IPS-18c (cell line): ENCODE measurements at regions not wholly inside any gene's neighbourhood (a gene's known extent, or its start where the extent isn't known, plus 50 kb on each side); places are given as distances from the start of the nearest gene placed in this dataset.
"Not testable (repeated sequence)": the region's sequence is repeated elsewhere in the genome, so short reads cannot be mapped to it uniquely, and the experiment has no call there.

Experiments used
- H3K4me3 ChIP-seq: 2 replicates; pipeline ENCODE4 v1.7.0; 2013; ENCODE audit warnings: low read depth, mild to moderate bottlenecking, low read length, moderate library complexity; ENCODE audit not compliant: insufficient read depth
- H3K9me3 ChIP-seq: one replicate; pipeline ENCODE4 v1.6.1; 2013; ENCODE audit warnings: mild to moderate bottlenecking, low read length, moderate library complexity; ENCODE audit not compliant: control insufficient read depth, insufficient read depth

DNA sequence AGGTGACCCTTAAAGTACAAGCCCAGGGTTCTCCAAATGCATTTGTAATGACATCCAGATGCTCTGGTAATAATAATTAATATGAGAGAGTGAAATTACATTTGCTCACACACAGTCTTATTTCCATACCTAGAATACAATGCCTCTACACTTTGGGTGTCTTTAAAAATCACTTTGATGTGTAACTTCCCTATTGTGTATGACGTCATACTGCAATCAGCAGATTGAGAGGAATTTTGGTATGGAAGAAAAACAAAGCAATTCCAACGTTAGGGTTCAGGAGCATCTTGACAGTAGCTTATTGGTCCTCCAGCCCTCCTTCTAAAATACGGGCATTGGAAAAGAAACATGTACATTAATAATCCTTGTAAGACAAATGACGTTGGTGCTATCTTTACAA, 670.6 kb upstream of the ZNF385D start:
- peaks cover 2% of the 10 kb centered on the region for H3K9me3 ChIP-seq
- no peak overlapping the region for H3K4me3 ChIP-seq

DNA sequence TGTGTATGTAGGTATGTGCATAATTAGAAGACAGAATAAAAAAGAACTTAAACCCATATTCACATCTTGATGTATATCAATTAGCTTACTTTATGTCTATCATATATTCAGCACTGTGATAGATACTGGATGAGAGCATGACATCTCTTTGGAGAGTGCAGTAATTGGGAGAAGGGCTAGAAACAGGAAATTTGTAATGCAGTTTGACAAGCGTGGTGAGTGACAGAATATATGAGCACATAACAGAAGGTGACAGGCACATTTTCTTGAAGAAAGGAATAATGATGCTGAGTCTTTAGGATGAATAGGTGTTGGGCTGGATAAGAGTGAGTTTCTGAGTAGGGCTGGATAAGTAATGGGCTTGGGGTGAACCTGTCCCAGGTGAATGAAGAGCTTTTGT, 680.3 kb upstream of the ZNF385D start:
- no peak overlapping the region for H3K4me3 ChIP-seq
- H3K9me3 ChIP-seq: no peaks in the 10 kb centered on the region

DNA sequence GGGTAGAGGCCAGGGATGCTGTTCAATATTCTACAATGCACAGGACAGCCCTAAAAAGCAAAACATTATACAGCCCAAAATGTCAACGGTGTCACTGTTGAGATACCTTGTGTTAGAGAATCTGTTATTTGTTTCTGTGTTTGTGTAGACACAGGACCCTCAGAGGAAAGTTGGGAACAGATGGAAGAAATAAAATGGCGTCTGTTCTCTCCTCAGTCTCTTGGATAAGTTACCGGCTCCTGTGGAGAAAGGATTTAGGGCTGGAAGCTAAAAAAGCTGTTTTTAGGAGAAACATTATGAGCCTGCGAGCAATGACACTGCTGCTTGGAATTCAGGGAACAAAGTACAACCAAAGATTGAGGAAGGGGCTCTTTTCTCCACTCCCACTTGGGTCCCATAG, 688.6 kb upstream of the ZNF385D start:
- Histone ChIP-seq H3K9me3 (no peaks in the 10 kb centered on the region), H3K4me3 (no peak overlapping the region)

DNA sequence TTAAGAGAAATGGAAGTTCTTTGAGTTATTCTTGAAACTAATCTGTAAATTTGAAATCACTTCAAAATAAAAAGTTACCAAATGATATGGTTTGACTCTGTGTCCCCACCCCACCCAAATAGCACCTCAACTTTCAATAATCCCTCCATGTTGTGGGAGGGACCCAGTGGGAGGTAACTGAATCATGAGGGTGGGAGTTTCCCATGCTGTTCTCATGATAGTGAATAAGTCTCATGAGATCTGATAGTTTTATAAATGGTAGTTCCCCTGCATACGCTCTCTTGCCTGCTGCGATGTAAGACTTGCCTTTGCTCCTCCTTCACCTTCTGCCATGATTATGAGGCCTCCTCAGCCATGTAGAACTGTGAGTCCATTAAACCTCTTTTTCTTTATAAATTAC, 690.7 kb upstream of the ZNF385D start:
- H3K4me3 ChIP-seq: no peak overlapping the region
- no peaks in the 10 kb centered on the region for H3K9me3 ChIP-seq

DNA sequence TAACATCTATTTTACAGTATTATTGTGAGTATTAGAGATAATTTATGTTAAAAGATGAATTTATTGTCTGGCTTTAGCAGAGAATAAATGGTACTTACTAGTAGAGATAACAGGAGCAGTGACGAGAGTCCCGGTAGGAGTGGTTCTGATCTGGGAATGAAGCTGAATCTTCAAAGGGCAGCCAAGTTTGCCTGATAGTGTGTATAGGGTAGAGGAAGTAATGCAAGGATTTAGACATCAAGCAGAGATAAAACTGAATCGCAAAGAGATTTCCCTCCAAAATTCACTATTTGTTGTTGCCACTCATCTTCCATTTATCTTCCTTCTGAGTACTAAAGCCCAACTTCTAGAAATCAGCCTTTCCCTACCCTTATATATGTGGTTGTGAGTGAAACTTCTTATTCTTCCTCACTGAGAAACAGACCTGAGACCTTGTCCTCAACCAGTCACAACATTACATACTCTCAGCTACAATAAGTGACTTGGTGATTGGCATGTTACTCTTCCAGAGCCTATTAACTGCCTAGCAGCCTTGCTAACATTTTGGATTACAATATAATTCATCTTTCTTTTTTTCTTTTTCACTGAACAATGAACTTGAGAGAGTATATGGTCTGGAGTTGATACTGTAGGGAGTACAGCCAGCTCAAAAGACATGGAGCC, 692.7 kb upstream of the ZNF385D start:
- Histone ChIP-seq H3K9me3 (no peaks in the 10 kb centered on the region), H3K4me3 (no peak overlapping the region)

DNA sequence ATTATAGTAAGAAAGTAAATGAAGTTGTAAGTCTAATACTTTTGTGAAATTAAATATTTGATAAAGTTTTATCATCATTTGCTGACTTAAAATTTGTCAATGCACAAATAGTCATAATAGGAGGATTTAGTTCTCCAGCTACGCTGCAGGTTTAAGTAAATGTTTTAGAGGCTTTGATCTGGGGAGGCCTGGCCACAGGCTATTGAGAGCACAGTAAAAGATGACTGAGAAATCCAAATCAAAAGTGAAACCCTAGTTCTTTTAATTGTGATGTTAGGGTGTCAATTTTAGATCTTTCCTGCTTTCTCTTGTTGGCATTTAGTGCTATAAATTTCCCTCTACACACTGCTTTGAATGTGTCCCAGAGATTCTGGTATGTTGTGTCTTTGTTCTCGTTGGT, 694.3 kb upstream of the ZNF385D start:
- not testable (repeated sequence) for H3K9me3 ChIP-seq

DNA sequence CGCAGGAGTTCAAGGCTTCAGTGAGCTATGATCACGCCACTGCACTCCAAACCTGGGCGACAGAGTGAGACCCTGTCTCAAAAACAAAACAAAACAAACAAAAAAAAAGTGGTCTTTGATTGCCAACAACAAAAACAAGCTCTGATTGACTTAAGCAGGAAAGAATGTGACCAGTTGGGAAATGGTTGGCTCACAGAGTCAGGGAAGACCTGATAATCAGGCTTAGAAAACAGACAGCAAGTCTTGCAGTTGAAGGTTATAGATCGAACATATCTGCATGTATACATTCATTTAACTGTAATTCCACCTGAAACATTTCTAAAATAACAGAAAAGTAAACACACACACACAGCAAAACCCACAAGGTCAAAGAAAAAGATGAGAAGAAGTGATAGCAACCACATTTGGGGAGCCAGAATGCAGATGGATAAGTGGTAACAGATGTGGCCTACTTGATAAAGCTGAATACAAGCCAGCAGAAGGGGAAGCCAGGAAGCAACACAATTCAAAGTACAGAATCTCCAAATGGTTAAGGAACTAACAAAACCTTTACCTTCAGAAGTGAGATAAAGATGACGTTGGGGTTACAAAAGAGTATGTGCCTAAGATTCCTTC, 699.9 kb upstream of the ZNF385D start:
- Histone ChIP-seq H3K9me3 (no peaks in the 10 kb centered on the region), H3K4me3 (no peak overlapping the region)

More for the DNA sequence above, 694.3 kb upstream of the ZNF385D start:
- H3K4me3 ChIP-seq: not testable (repeated sequence)

DNA sequence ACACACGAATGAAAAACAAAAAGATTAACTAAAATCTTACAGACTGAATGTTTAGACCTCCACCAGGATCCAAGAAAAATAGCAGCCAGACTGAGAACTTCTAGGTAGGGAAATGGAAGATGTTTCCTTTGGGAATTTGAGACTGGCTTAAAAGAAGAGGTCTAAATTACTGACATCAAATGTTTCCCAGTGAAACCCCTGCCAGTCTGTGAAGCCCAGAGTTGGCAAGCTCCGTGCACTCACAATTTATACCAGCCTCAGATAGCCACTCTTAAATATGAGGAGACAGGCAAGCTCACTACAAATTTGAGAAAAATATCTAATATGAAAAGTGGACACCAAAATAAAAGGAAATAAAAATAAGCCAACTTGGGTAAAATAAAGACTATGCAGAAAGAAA, 700.5 kb upstream of the ZNF385D start:
- H3K4me3 ChIP-seq: no peak overlapping the region
- no peaks in the 10 kb centered on the region for H3K9me3 ChIP-seq

DNA sequence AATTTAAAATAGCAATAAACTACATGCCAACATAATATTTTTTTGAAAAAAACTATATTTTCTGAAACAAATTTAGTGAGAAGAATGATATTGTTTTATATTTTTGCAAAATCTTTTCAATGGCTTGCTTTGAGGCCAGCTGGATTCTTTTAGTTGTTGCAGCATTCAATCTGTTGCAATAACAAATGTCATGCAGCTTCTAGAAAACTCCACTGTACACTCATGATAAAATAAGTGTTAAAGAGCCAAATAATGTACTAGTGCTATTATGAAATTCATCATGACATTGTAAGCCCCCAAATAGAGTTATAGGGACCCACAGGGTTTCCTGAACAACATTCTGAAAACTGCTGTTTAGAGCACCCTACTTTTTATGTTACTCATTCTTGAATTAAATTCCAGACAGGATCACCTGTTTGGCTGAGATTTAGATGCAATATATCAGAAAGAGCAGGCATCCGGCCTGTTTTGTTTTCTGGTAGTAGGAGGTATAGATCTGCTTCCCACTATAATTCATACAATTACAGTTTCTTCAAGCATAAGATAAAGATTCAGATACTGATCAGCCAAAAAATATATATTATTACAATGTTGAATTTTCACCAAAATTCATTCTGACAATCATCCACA, 703.0 kb upstream of the ZNF385D start:
- H3K9me3 ChIP-seq: no peaks in the 10 kb centered on the region
- no peak overlapping the region for H3K4me3 ChIP-seq

DNA sequence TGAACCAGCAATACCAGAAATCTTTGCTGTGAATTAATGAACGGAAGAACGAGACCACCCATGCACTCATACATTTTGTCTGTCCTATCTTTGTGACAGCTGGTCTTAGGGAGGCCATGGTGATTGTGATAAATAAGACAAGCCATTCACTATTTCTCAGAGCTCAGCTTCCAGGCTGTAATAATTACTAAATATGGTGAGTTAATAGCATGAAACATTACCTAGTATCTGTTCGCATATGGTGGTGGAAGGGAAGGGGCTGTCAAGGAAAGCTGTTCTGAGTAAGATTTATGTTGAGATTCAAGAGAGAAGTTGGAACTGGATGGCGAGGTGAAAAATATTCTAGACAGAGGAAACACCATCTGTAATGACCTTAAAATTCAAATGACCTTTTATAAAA, 719.0 kb upstream of the ZNF385D start:
- Histone ChIP-seq H3K9me3 (no peaks in the 10 kb centered on the region), H3K4me3 (no peak overlapping the region)

DNA sequence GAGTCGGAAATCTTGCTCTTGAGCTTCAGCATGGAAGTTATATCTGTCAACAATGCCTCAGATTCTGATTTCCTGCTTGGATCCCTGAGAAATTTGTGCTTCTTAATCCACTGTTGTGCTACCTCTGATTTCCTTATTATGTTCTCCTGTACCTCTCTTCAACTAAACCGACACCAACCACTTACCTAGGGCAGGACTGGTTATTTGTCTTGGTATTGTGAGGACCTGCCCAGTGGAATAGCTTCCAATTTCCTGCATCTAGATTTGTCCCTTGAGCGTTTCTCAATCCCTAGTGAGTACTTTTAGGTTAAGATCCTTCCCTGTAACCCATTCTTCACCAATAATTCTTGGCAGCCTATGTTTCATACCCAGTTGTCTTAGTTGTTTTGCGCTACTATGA, 720.5 kb upstream of the ZNF385D start:
- no peaks in the 10 kb centered on the region for H3K9me3 ChIP-seq
- H3K4me3 ChIP-seq: no peak overlapping the region

DNA sequence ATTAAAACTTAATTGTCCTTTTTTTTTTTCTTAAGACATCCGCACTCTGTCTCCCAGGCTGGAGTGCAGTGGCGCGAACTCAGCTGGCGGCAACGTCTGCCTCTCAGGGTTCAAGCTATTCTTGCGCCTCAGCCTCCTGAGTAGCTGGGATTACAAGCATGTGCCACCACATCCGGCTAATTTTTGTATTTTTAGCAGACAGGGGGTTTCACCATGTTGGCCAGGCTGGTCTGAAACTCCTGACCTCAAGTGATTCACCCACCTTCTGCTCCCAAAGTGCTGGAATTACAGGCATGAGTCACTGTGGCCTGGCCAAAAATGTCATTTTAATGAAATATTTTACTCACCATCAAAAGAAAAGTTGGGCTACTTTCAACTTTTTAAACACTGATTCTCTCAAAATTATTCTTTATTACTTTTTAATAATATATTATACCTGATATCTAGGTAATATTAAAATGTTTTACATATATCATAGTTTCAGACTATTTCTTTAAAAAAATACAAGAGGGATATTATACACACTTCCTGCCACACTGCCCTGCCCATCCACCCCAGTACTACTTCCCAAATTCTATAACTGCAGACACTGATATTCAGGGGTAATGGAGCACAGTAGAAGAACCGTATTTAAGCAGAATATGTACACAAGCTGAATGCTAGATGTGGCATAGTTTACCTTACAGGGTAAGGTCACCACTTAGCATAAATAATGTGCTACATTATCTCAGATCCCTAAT, 723.9 kb upstream of the ZNF385D start:
- Histone ChIP-seq H3K4me3 (no peak overlapping the region), H3K9me3 (no peaks in the 10 kb centered on the region)

DNA sequence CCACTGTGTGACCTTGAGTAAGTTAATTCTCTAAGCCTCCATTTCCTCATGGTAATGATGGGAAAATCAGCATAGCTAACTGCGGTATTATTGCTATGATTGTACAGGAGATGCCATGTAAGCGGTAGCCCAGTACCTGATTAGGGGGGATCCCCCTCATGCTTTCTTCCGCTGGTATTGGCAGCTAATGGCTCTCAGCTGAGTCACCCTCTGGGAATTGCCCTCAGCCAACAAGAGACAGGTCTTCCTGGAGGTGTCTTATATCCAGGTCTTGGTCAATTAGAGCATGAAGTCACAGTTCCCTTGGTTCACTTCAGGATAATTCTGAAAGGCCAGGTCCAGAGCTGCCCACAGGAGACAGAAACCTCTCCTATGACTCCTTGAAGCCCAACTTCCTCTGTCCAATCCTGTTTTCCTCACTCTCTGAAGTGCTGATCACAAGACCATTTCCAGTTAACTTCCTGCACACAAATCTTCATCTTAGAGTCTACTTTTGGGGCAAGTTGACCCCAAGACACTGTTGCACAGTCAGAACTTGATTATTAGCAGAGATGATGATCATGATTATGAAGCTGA, 724.7 kb upstream of the ZNF385D start:
- no peak overlapping the region for H3K4me3 ChIP-seq

DNA sequence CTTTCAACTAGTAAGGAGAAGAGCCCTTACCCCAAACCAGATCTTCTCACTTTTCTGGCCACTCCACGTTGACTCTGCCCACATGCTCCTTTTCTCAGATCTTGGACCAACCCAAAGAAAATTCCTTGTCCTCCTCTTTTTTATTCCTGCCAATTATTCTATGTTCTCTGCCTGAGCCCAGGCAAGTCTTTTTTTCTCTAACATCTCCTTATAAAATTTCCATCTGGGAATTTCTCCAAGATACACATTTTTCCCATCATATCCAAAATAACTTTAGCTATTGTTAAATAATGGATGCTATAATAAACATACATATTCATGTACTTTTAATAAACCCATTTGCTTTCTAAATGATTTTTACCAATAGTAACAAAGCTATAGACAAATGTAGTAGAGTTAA, 726.0 kb upstream of the ZNF385D start:
- Histone ChIP-seq H3K9me3 (no peaks in the 10 kb centered on the region), H3K4me3 (no peak overlapping the region)

More for the DNA sequence above, 724.7 kb upstream of the ZNF385D start:
- H3K9me3 ChIP-seq: no peaks in the 10 kb centered on the region

DNA sequence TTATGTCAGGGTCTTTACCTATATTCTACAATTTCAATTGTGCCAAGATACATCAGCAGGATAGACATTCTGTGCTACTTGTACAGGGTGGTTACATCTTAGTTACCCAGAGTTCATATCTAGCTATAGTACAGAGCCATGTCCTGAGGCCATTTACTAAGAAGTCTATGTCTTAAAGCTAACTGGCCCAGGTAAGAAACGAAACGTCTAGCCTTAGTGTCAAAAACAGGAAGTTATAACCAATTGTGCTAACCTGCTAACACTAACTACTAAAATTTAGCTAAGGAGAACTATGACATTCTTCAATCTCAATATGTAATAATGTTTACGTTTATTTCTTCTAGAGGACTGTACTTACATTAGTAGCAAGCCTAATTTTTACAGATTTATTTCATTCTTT, 717.2 kb upstream of the UBE2E2 start:
- Histone ChIP-seq H3K9me3 (no peaks in the 10 kb centered on the region), H3K4me3 (no peak overlapping the region)

DNA sequence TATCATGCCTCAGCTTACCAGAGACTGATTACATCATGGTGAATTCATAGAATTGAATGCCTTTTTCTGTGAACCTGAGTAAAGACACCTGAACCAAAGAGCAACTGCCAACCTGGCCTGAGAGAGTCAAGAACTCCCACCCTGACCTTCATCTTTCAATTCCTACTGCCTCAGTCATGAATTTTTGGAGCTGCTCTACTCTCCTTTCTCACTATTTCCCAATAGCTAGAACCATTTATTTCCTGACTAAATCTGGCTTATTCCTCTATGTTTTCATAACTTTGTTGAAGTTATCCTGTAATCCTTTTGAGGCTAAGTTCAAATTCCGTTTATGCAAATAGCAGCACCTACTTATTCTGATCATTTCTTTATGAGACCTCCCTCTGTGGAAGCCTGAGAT, 712.4 kb upstream of the UBE2E2 start:
- H3K9me3 ChIP-seq: no peaks in the 10 kb centered on the region
- no peak overlapping the region for H3K4me3 ChIP-seq

DNA sequence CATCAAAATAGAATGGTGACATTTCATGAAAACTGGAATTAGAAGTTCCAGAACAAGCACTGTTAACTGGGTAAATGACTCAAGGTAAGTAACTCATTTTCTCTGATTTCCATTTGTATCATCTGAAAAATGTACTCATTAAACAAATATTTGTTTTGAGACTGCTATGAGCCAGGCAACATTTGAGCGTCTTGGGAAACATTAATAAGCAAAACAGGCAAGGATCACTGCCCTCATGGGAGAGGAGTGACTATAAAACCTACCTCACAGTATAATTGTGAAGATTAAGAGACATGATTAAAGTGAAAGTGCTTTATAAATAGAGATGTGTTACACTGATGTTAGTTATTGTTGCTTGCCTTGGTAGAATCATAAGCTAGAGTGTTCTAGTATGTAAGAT, 711.8 kb upstream of the UBE2E2 start:
- Histone ChIP-seq H3K4me3 (no peak overlapping the region), H3K9me3 (no peaks in the 10 kb centered on the region)

DNA sequence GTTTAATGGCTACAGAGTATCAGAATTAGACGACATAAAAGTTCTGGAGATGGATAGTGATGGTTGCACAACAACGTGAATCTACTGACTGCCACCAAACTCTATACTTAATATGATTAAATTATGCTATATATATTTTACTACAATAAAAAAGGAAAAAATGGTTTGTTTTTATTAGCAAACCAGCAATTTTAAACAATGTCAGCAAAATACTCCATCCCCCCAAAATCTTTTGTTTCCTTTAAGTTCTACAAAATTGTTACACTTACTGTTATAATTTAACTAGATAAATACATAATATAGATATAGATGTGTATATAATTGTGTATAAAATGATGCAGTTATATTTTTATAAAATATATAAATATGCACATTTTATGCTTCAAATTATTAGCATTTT, 710.8 kb upstream of the UBE2E2 start:
- no peaks in the 10 kb centered on the region for H3K9me3 ChIP-seq
- H3K4me3 ChIP-seq: no peak overlapping the region
